SH-SY5Y (cell line): ENCODE measurements at regions not wholly inside any gene's neighbourhood (a gene's known extent, or its start where the extent isn't known, plus 50 kb on each side); places are given as distances from the start of the nearest gene placed in this dataset.

Experiments used
- GATA2 ChIP-seq: IDR thresholded peaks from 2 replicates; pipeline ENCODE4 v1.6.1; 2011; ENCODE audit warnings: mild to moderate bottlenecking, low read depth, low read length
- GATA3 ChIP-seq: IDR thresholded peaks from 2 replicates; pipeline ENCODE4 v1.6.1; 2011; ENCODE audit warnings: low read depth, mild to moderate bottlenecking, low read length, moderate library complexity

DNA sequence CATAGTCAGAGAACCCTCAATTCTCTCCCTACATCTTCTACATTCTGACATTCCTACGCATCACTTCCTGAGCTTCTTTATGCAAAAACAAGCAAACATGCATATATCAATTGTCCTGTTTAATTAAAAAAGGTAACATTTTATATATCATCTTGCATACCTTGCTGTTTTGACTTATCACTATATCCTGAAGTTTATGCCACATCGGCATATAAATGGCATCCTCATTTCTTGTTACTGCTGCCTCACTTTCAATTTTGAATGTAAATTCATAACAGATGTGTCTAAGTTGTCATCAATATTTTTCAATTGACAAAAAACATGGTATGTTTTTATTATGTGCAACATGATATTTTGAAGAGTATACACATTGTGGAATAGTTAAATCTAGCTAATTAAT, 377.3 kb upstream of the STEAP1 start:
- TF ChIP-seq GATA3 (no peak), GATA2 (no peak)

DNA sequence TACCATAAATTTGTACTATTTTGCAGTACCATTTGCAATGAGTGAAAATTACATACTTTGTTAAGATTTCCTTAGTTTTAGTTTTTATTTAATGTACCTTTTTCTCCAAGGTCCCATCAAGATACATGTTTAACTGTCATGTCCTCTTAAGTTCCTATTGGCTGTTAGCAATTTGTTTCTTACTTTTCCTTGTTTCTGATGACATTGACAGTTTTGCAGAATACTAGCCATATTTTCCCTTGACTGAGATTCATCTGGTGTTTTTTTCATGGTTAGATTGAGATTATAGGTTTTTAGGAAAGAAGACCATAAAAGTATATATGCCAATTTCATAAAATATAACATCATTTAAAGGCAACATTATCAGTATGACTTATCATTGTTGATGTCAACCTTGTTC, 376.8 kb upstream of the STEAP1 start:
- TF ChIP-seq GATA2 (no peak), GATA3 (no peak)

DNA sequence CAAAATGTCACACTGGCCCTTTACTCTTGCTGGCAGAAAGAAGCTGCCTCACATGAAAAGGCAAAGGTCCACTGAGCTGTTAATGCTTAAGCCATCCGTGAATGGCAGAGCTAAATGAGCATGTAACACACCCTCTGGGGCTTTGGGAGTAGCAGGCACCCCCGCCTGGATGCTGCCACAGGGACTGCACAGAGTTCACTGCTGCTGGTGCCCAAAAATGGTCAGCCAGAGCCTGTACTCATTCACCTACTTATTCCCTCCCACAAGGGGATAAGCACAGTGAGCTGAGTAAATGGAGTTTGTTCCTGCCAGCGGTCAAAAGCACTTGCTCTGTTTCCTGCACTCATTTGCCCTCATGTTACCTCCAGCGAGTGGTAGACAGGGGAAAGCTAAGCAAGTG, 374.0 kb upstream of the STEAP1 start:
- TF ChIP-seq GATA2: no peak
- no peak for TF ChIP-seq GATA3

DNA sequence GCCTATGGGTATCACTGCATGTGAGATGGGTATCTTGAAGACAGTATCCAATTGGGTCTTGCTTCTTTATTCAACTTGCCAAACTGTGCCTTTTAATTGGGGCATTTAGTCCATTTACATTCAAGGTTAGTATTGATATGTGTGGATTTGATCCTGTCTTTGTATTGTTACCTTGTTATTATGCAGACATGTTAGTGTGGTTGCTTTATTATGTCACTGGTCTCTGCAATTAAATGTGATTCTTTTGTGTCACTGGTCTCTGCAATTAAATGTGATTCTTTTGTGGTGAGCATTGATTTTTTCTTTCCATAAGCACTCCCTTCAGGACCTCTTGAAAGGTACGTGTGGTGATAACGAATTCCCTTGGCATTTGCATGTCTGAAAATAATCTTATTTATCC, 357.8 kb upstream of the STEAP1 start:
- TF ChIP-seq GATA2 (no peak), GATA3 (no peak)

DNA sequence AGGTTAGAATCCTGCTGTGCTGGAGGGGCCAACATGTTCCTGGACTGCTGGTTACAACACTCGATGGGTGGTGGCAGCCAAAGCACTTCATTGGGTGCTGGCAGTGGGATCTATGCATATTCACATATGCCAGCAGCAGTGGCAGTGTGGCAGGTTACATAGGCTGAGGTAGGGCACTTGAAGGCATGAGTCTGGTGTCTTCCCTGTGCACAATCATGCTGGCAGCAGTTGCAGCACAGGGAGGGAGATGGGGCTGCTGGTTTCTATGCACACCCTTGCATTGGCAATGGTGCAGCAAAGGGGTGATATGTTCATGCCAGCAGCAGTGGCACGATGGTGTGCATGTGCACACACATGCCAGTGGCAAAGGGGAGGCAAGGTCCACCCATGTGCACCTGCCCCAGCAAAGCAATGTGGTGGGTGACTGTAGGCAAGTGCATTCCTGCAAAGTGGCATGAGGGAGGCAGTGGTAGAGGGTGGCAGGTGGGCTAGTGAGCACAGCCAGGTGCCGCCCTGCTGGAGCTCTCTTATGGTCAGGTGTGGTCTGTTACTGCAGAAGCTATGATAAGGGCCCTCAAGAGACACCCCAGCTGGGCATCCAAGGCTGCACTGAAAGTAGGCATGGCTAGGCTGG, 356.2 kb upstream of the STEAP1 start:
- TF ChIP-seq GATA2 (no peak), GATA3 (no peak)

DNA sequence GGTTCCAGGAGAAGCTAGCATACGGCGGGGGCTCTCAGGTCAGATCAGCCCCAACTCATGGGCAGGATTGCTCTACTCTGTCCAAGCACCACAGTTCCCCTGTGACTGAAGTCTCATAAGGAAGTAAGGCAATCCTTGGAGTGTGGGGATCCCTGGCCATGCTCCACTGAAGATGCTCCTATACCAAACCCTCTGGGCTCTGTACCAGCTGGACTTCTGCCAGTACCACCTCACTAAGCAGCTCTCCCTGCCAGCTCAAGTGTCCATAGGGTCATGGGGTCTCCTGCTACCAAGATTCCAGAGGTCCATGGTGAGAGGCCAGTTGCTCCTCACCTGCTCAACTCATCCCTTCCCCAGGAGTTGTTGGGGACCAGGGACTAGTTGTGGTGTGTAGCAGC, 355.7 kb upstream of the STEAP1 start:
- TF ChIP-seq GATA3: no peak
- no peak for TF ChIP-seq GATA2

DNA sequence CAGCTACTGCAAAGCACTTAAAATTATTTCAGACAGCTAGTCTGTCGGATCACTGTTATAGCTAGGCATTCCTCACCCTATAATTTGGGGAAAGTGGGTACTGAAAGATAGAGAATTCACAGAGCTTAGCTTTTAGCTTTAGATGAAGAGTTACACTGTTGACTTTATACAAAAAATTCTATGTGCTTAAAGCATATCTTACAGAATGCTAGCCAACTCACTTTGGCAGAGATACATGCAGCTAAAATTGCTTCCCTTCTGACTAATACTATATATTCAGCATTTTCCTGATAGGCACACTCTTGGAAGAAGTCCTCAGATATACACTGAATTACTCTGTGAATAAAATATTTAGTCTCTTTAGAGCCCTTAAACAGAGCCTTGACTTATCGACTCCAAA, 353.5 kb upstream of the STEAP1 start:
- TF ChIP-seq GATA2 (no peak), GATA3 (no peak)

DNA sequence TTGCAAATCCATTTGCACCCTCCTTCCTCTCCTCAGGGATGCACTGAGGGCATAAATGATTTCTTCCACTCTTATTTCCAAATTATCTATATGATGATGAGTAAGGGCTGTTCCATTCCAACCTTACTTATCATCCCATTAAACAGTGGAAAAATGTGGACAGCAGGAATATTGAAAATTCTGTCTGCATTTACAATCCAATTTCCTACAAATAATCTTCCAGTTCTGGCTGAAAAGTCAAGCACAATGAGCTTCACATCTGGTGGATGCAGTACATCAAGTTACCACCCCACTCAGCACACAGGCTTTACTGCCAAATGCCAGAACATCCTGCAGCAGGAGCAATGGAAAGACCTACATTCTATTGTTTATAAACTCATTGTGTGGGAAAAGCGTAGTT, 345.0 kb upstream of the STEAP1 start:
- no peak for TF ChIP-seq GATA2
- no peak for TF ChIP-seq GATA3

DNA sequence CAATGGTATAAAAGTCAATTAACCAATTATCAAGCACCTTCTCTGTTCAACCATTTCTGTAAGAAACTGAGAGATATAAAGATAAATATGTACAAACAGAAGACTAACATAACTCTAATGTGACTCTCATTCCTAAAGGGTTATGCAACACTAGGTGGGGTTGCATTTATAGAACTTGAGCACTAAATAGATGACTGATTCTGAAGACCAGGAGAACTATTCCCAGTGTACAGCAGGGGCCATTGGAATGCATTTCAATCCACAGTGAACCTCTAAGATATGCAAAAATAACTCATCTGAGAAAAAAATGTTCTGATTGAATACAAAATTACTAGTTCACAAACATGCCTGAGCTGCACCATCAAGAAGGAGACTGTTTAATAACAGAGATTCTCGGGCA, 341.2 kb upstream of the STEAP1 start:
- TF ChIP-seq GATA2 (no peak), GATA3 (no peak)

DNA sequence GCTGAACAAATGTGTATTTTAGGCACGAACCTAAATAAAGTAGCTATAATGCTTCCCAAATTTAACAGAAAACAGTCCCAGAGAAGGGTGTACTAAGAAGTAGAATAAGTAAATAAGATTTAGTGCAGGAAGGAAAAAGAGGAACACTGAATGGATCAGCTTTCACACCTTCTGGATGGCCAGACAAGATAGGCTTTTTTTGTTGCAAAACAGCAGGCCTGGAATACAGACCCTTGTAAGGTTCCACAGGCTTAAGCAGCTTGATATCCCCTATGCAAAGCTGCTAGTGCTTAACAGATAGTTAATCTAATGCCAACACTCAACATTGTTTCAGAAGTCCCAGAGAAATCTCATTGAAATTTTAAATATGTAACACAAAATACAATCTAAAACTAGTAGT, 328.1 kb upstream of the STEAP1 start:
- no peak for TF ChIP-seq GATA3
- no peak for TF ChIP-seq GATA2

DNA sequence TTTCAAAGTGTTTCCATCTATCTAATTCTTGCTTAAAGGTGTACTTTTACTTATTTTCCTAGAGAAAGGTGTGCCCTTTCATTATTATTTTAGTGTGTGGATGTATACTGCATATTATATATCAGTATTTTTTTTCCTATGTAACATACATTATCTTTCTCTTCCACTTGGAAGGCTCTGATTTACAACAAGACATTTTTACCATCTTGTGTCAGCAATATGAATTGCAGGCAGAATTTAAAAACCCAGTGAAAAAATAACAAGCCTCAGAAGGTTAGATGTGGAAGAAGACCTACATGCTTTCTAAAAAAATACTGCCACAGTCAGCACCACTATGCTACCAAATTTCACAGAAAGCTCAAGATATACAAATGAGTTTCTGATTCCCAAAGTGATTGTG, 327.7 kb upstream of the STEAP1 start:
- TF ChIP-seq GATA2 (no peak), GATA3 (no peak)

DNA sequence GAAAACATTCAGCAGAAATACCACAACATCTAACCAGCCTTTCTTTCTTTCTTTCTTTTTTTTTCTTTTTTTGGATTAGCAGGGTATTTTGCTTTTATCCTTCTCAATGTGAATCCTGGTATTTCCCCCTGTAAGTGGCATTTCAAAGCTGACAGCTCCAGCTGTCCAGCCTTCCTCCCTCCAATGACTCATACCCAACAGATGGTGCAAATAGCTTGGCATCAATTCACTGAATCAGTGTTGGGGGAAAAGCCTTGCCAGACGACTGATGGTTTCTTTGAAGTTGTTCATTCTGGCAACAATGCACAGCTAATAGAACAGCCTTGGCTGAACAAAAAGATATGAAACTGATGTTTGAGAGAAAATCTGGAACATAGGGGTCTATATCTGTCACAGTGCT, 316.8 kb upstream of the STEAP1 start:
- TF ChIP-seq GATA3: no peak
- no peak for TF ChIP-seq GATA2

DNA sequence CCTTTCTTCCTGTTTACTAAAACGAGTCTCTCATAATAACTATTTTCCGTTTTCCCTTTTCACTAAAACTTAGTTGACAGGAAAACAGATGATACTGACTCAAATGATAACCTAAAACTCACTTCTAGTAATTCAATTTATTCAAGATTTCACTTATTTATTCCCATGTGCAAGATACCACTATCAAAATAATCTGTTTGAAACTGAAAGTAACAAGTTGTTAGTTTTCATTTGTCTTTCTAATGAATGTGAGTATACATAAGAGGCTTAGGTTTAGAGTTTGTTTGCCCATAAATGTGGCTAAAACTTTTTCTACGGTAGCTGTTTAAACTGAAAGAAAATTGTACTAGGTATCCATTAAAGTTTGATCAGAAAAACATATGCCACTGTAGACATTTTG, 314.9 kb upstream of the STEAP1 start:
- no peak for TF ChIP-seq GATA2
- no peak for TF ChIP-seq GATA3

DNA sequence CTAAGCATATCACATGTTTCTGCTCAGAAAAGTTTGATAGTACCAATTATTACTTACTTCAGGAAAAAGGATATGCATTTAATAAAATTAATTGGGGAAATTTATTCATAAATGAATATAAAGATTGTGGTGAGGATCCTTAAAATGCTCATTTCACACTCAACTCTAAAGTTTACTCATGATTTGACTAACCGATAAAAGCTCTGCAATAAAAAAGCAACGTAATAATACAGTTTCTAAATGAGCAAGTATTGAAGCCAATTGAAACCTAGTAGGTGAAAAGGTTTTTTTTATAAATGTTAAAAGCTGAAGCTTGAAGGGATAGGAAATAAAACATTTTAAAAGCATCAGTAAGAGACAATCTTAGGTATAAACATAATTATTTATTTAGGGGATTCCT, 308.3 kb upstream of the STEAP1 start:
- no peak for TF ChIP-seq GATA2
- no peak for TF ChIP-seq GATA3

DNA sequence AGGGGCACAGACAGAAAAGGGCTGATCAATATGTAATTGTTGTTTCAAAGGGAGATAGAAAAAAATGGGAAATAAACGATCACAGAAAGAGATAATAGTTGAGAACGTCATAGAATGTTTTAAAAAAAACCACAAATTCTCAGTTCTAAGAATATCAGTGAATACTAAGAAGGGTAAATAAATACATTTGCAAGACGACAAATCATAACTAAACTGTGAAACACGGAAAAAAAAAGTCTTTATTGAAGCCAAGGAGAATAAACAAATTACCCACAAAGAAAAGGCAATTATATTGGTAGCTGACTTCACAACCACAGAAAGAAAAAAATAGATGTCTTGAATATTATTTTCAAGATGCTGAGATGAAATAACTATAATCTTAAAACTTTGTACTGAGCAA, 305.2 kb upstream of the STEAP1 start:
- TF ChIP-seq GATA2 (no peak), GATA3 (no peak)

DNA sequence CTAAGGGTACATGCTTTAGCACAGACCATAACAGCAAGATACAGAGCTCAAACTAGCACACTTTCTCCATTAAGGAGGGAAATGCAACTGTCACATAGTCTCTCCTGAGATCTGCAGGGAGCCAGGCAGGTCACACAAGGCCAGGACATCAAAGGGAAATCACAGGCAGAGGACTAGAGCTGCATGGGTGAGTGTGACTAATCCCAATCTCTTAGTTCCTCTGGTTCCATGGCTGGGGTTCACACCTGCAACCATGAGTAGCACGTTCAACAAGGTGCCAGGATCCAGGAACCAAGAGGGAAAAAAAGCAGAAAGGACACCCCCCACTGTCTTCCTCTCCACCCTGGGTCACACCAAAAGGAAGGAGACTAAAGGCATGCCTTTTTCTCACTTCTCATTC, 296.5 kb upstream of the STEAP1 start:
- no peak for TF ChIP-seq GATA2
- no peak for TF ChIP-seq GATA3
